Suprapubic skin (tissue), 4 donors: ENCODE measurements at regions not wholly inside any gene's neighbourhood (a gene's known extent, or its start where the extent isn't known, plus 50 kb on each side); places are given as distances from the start of the nearest gene placed in this dataset.

Source experiments
- DNase-seq, 2 donors: peaks; one replicate each; pipeline ENCODE4 v3.0.0-alpha.2; 2019; ENCODE audit warnings: low spot score in 2 of 2
- H3K27ac ChIP-seq: fragments of 200-600 bp; sonication (generic); one replicate; pipeline ENCODE4 v1.5.1; 2019
- H3K27me3 ChIP-seq: fragments of 200-600 bp; sonication (generic); one replicate; pipeline ENCODE4 v1.5.1; 2019
- H3K36me3 ChIP-seq: fragments of 200-600 bp; sonication (generic); one replicate; pipeline ENCODE4 v1.5.1; 2019
- H3K4me1 ChIP-seq: fragments of 200-600 bp; sonication (generic); one replicate; pipeline ENCODE4 v1.5.1; 2019
- H3K4me3 ChIP-seq: fragments of 200-600 bp; sonication (generic); one replicate; pipeline ENCODE4 v1.5.1; 2019; ENCODE audit warnings: mild to moderate bottlenecking
- H3K9me3 ChIP-seq: fragments of 200-600 bp; sonication (generic); one replicate; pipeline ENCODE4 v1.5.1; 2019
- EP300 ChIP-seq: sonication (generic); formaldehyde crosslinking; IDR thresholded peaks from one replicate; pipeline ENCODE4 v1.6.1; 2017; ENCODE audit warnings: antibody characterized with exemption
- POLR2A ChIP-seq, 2 donors: fragments of 450-650 bp; IDR thresholded peaks; one replicate each; pipeline ENCODE4 v1.6.1; 2017; ENCODE audit warnings: antibody characterized with exemption in 2 of 2, mild to moderate bottlenecking in 2 of 2, moderate library complexity in 2 of 2
- POLR2AphosphoS5 ChIP-seq, 3 donors: sonication (generic); formaldehyde crosslinking; IDR thresholded peaks; one replicate each; pipeline ENCODE4 v1.6.1; 2017; ENCODE audit warnings: antibody characterized with exemption in 3 of 3
- WGBS: methylation state at CpG from one replicate; pipeline ENCODE4 v1.1.5; 2018; 5-methylcytosine and 5-hydroxymethylcytosine counted together
- TF ChIP-seq, protein P1 (sequence below), 2 donors: fragments of 200-600 bp in 1 of 2; fragments of 450-650 bp in 1 of 2; sonication (generic) in 1 of 2; IDR thresholded peaks; one replicate each; pipeline ENCODE4 v1.5.1; 2016 to 2019; ENCODE audit warnings: antibody characterized with exemption in 2 of 2, mild to moderate bottlenecking in 1 of 2, moderate library complexity in 1 of 2

DNA sequence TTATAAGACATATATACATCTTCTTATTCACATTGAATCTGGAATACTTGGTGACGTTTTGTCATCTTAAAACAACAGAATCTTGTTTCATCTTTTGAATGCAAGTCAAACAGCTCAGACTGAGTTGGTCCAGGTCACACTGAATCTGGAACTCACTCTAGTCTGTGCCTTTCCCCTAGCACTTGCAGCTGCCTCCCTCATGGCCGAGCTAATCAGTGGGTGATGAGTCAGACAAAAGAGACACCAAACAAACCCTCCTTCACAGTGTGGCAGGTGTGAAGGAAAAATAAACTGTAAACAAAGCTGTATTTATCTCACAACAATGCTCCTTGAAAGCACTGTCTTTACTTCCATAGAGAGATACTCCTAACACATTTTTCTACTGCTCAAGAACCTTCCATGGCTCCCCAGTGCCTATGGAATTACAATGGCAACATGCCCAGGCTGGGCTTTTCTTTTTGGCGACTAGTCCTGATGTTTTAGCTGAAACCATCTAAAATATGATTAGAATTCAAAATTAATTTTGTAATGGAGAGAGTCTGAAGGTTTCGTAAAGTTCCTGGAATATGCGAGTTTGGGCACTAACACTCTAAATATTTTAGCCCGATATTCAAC is 140.0 kb downstream of the ZNF365 start:
- no peaks in the 10 kb centered on the region for H3K27me3 ChIP-seq
- TF ChIP-seq, protein P1, sequence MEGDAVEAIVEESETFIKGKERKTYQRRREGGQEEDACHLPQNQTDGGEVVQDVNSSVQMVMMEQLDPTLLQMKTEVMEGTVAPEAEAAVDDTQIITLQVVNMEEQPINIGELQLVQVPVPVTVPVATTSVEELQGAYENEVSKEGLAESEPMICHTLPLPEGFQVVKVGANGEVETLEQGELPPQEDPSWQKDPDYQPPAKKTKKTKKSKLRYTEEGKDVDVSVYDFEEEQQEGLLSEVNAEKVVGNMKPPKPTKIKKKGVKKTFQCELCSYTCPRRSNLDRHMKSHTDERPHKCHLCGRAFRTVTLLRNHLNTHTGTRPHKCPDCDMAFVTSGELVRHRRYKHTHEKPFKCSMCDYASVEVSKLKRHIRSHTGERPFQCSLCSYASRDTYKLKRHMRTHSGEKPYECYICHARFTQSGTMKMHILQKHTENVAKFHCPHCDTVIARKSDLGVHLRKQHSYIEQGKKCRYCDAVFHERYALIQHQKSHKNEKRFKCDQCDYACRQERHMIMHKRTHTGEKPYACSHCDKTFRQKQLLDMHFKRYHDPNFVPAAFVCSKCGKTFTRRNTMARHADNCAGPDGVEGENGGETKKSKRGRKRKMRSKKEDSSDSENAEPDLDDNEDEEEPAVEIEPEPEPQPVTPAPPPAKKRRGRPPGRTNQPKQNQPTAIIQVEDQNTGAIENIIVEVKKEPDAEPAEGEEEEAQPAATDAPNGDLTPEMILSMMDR (IDR thresholded peaks at IDR 0.05) = no peak
- no peak for TF ChIP-seq POLR2A (IDR thresholded peaks at IDR 0.05)
- TF ChIP-seq EP300 = no peak
- no peak for TF ChIP-seq POLR2AphosphoS5 (IDR thresholded peaks at IDR 0.05)
- DNase-seq = no peak
- H3K36me3 ChIP-seq = no peaks in the 10 kb centered on the region
- no peaks in the 10 kb centered on the region for H3K9me3 ChIP-seq
- H3K4me1 ChIP-seq = peaks cover 9% of the 10 kb centered on the region
- H3K27ac ChIP-seq = no peak overlapping the region
- WGBS = 70% methylated on average over 6 of the region's 6 CpGs
- H3K4me3 ChIP-seq = no peak overlapping the region

DNA sequence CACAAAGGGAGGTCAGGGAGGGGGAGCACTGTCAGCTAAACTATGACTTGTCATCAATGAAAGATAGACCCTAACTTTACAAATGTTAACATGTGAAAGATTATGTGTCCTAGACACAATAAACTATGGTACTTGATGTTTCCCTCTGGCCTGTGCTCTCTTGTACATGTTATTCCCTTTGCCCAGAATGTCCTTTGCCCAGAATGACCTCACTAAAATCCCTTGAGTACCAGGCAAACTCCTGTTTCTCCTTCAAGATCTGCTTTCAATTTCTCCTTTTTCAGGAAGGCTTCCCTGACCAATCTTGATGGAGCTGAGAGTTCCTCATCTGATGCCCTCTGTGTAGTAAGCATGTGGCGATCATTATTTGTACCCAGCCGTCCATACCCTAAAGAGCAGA is 143.1 kb downstream of the ZNF365 start:
- WGBS = 84% methylated on average over 2 of the region's 2 CpGs
- H3K36me3 ChIP-seq = no peaks in the 10 kb centered on the region
- H3K27me3 ChIP-seq = no peaks in the 10 kb centered on the region

DNA sequence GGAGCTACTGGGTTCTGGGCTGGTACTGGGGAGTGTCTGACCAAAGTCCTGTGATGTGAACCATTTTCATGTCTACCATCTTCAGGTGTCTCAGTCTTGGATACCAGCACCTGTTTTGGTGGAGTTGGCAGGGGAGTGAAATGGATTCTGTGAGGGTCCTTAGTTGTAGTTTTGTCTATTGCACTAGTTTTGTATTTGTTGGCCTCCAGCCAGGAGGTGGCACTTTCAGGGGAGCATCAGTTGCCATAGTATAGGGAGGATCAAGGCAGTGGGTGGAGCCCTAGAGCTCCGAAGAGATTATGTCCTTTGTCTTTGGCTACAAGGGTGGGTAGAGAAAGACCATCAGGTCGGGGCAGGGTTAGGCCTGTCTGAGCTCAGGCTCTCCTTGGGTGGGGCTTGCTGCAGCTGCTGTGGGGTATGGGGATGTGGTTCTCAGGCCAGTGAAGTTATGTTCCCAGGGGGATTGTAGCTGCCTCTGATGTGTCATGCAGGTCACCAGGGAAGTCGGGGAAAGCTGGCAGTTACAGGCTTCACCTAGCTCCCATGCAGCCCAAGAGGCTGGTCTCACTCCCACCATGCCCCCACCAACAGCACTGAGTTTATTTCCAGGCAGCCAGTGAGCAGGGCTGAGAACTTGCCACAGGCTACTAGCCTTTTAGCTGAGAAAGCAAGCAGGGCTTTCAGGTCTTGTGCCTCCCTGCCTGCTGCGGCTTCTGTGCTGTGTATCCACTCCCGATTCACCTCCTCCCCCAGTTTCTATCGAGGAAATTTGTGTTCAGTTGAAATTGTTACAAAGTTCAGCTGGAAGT is 153.1 kb downstream of the ZNF365 start:
- Histone ChIP-seq H3K27me3 (no peaks in the 10 kb centered on the region), H3K4me3 (no peak overlapping the region), H3K36me3 (no peaks in the 10 kb centered on the region), H3K4me1 (no peaks in the 10 kb centered on the region), H3K9me3 (no peaks in the 10 kb centered on the region), H3K27ac (no peak overlapping the region)
- TF ChIP-seq EP300 (no peak), POLR2A (IDR thresholded peaks at IDR 0.05) (no peak), POLR2AphosphoS5 (IDR thresholded peaks at IDR 0.05) (no peak)
- TF ChIP-seq, protein P1 (IDR thresholded peaks at IDR 0.05) = no peak
- DNase-seq = no peak
- WGBS = 81% methylated on average over 5 of the region's 6 CpGs

More for the DNA sequence above, 143.1 kb downstream of the ZNF365 start:
- Histone ChIP-seq H3K4me1 (peaks cover 9% of the 10 kb centered on the region), H3K4me3 (no peak overlapping the region), H3K9me3 (no peaks in the 10 kb centered on the region), H3K27ac (no peak overlapping the region)
- DNase-seq = no peak
- TF ChIP-seq POLR2AphosphoS5 (IDR thresholded peaks at IDR 0.05) (no peak), POLR2A (IDR thresholded peaks at IDR 0.05) (no peak), EP300 (no peak)
- TF ChIP-seq, protein P1 (IDR thresholded peaks at IDR 0.05) = no peak

DNA sequence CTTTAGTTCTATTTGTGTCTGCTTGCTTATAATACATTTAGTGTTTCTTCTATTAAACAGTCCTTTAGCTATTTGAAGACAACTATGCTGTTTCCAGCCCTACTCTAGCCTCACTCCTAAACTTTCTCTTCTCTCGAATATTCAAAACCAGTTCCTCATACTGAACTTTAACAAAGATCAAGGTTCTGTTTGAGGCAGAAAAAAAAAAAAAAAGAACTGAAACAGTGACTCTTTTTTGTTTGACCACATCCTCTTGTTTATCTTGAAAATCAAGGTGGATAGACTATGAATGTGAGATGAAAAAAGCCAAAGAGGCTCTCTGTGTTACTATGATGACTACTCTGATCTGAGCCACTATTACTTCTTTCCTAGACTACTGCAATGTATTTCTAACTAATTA is 154.3 kb downstream of the ZNF365 start:
- H3K4me1 ChIP-seq = no peaks in the 10 kb centered on the region
- H3K27me3 ChIP-seq = no peaks in the 10 kb centered on the region
- no peak overlapping the region for H3K27ac ChIP-seq
- DNase-seq = no peak
- no peak overlapping the region for H3K4me3 ChIP-seq
- no peaks in the 10 kb centered on the region for H3K36me3 ChIP-seq
- 62% methylated on average over 1 of the region's 1 CpG for WGBS
- TF ChIP-seq, protein P1 (IDR thresholded peaks at IDR 0.05) = no peak
- TF ChIP-seq POLR2A (IDR thresholded peaks at IDR 0.05) (no peak), EP300 (no peak), POLR2AphosphoS5 (IDR thresholded peaks at IDR 0.05) (no peak)
- H3K9me3 ChIP-seq = no peaks in the 10 kb centered on the region

DNA sequence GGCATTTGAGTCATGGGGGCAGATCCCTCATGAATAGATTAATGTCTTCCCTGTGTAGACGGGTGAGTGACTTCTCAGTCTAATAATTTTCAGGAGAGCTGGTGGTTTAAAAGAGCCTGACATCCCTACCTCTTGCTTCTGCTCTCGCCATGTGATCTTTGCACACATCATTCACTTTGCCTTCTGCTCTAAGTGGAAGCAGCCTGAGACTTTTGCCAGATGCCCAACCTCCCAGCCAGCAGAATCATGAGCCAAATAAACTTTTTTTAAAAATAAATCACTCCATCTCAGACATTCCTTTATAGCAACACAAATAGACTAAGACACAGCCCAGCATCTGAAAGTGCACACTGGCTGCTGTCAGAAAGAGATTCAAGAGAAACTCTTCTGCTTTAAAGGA is 155.2 kb downstream of the ZNF365 start:
- Histone ChIP-seq H3K27me3 (no peaks in the 10 kb centered on the region), H3K4me1 (no peaks in the 10 kb centered on the region), H3K36me3 (no peaks in the 10 kb centered on the region), H3K27ac (no peak overlapping the region), H3K9me3 (no peaks in the 10 kb centered on the region), H3K4me3 (no peak overlapping the region)
- WGBS = 72% methylated on average over 2 of the region's 2 CpGs
- DNase-seq = no peak
- TF ChIP-seq EP300 (no peak), POLR2AphosphoS5 (IDR thresholded peaks at IDR 0.05) (no peak), POLR2A (IDR thresholded peaks at IDR 0.05) (no peak)
- TF ChIP-seq, protein P1 (IDR thresholded peaks at IDR 0.05) = no peak
